GM21576 (cell line): ENCODE measurements at regions not wholly inside any gene's neighbourhood (a gene's known extent, or its start where the extent isn't known, plus 50 kb on each side); places are given as distances from the start of the nearest gene placed in this dataset.
"Not testable (repeated sequence)": the region's sequence is repeated elsewhere in the genome, so short reads cannot be mapped to it uniquely, and the experiment has no call there.

Experiments
- ATAC-seq: cut with Tn5 transposase; IDR thresholded peaks from one replicate; pipeline ENCODE4 v1.9.1; 2021; ENCODE audit warnings: mild to moderate bottlenecking, moderate library complexity; ENCODE audit not compliant: unreplicated experiment

DNA sequence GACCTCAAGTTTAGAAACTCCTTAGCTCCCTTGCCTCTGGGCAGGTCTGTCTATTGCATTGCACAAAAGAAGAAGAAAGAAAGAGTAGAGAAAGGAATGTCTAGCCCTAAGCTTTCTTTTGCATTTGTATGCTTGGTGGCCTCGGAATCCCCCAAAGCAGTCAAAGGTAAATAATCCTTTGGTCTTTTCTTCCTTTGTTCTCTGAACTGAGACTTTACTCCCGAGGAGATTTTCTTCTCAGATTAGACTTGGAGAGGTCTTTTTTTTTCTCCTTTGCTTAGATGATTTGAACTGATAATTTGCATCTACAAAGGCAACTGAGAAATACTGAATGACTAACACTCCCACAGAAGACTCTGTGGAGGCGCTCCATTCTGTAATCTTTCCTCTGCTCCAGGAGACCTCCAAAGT lies 93.2 kb downstream of the AKR1D1 start:
- no peak for ATAC-seq

- no peak for ATAC-seq
These were observed 94.0 kb downstream of the AKR1D1 start for GRCh38 chr7:138170298-138170697.

DNA sequence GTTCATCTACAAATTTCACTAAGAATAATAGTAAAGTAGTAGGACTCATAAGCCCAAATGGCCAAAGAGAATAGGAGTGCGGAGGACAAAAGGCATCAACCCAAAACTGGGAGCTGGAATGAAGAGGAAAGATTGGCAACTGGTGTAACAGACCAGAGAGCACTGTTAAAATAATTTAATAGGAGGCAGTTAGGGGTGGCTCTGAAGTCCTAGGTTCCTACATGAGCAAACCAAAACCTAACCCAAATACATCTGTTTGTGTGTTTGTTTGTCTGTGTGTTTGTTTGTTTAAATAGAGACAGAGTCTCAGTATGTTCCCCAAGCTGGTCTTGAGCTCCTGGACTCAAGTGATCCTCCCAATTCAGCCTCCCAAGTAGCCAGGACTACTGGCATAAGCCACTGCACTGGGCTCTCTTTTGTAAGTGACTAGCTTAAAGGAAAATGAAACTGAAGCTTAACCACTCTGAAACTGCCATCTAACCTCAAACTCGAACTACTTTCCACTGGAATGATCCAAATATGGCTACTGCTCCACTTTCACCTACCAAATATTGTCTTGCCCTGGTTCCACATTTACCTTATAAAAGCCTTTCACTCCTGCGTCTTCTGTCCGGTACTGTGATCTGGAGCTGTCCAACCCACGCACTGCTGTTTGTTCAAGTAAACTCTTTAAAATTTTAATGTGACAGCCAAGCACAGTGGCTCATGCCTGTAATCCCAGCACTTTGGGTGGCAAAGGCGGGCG lies 94.9 kb downstream of the AKR1D1 start:
- peak; percentile 97 for ATAC-seq

DNA sequence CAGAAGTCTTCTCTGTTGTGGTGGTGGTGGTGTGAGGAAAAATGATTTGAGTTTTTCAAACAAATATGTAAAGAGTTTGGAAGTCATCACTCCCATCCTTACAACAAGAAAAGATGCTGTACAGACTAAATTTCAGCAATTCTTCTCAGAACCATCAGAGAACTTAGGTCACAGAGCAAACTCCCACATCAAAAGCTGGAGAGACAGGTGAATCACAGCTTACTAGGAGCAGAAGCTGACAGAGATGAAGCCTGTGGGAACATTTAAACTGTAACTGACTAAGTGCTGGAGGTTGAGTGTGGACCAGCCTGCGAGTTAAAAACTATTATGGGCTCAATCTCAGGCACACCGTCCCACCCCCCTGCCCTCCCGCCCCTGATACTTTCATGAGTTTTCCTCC lies 97.3 kb downstream of the AKR1D1 start:
- no peak for ATAC-seq

DNA sequence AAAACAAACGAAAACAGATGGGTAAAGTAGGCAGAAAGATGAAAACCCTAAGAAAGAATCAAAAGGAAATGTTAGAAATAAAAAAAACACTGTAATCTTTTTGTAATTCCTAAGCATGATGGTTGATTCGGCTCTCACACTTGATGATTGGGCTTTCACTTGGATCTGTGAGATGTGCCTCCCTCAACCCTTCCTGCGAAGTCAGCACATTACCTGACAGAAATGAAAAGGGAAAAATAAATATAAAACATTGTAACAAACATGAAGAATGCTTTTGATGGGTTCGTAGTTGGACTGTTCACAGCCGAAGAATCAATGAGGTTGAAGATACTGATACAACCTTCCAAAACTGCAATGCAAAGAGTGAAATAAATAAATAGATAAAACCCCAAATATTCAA lies 99.8 kb downstream of the AKR1D1 start:
- ATAC-seq = no peak

- ATAC-seq = no peak
These were observed 107.9 kb downstream of the AKR1D1 start for GRCh38 chr7:138184191-138184590.

DNA sequence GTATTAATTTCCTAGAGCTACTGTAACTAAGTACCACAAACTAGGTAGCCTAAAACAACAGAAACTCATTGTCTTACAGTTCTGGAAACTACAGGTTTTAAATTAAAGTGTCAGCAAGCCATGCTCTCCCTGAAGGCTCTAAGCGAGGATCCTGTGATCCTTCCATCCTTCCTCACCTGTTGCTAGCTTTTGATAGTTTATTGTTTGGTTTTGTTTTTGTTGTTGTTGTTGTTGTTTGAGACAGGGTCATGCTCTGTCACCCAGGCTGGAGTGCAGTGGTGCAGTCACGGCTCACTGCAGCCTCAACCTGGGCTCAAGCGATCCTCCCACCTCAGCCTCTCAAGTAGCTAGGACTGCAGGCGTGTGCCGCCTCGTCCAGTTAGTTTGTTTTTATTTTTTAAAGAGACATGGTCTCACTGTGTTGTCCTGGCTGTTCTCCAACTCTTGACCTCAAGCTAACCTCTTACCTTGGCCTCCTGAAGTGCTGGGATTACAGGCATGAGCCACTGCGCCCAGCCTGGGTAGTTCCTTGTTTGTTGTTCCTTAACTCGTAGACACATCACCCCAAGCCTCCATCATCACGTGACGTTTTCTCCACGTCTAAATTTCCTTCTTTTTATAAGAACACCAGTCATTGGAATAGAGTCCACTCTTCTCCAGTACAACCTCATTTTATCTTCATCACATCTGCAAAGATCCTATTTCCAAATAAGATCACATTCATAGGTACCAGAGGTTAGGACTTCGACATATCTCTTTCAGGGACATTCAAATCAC lies 109.1 kb downstream of the AKR1D1 start:
- no peak for ATAC-seq

GRCh38 chr7:138186951-138187351 lies 110.7 kb downstream of the AKR1D1 start:
- no peak for ATAC-seq

DNA sequence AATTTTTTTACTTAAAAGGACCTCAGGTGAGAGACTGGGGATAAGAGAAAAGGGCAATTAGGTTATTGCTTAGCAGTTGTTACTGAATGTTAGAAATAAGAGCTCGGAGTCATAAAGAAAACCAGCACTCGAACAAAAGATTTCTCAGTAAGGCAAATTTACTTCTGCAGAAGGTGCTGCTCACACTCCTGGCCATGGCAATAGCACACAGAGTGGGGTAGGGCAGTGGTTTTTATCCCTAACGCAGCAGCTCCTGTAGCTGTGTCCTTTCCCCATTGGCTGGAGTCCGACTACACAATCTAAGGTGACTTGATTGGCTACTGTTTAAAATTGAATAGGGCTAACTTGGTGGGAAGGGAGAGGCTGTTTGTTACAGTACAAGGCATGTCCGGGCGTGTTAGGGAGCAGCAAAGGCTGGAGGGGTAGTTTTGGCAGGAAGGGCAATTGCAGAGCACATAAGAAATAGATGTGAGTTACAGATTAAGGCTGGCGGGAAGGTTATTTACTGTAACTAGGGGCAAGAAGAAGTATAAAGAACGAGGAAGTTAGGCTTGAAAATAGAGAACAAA lies 112.1 kb downstream of the AKR1D1 start:
- no peak for ATAC-seq

- ATAC-seq = no peak
These were observed 118.3 kb downstream of the AKR1D1 start for GRCh38 chr7:138194567-138194966.

DNA sequence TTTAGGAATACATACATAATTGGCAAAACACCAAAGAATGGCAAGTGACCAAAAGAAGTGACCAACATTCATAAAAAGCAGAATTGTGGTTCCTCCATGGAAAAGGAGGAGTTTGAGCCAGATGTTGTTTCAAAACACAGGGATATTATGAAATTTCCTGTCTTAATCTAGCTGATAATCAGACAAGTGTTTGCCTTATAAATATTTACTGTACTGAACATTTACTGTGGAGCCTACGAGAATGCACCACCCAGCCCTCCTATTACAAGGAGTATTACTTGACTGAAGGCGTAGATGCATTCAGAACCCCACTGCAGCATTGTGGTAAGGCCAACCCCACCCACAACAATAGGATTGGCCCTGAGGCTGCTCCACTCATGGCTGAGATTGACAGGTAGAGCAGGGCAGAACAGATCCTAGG lies 118.9 kb downstream of the AKR1D1 start:
- ATAC-seq = no peak

DNA sequence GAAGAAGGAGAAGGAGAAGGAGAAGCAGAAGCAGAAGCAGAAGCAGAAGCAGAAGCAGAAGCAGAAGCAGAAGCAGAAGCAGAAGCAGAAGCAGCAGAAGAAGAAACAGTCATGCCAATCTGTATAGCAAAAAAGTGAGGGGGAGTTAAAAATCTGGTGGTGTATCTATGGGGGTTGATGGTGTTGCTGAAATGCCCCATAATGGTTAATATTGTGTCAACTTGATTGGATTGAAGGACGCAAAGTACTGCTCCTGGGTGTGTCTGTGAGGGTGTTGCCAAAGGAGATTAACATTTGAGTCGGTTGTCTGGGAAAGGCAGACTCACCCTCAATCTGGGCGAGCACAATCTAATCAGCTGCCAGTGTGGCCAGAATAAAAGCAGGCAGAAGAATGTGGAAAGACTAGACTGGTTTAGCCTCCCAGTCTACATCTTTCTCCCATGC lies 120.3 kb downstream of the AKR1D1 start:
- not testable (repeated sequence) for ATAC-seq

- no peak for ATAC-seq
These were observed 121.0 kb downstream of the AKR1D1 start for GRCh38 chr7:138196971-138197896.

GRCh38 chr7:138204285-138204981 lies 128.2 kb downstream of the AKR1D1 start:
- no peak for ATAC-seq

DNA sequence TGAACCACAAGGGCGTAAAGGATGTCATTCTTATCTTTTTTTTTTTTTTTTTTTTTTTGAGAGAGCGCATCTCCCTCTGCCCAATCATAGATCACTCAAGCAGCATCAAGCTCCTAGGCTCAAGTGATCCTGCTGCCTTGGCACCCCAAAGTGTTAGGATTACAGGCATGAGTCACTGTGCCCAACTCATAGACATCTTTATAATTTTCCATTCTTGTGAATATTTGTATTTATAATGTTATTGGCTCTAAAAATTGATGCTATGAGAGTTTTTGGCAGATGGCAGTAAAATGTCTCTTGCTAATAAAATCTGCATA lies 128.7 kb downstream of the AKR1D1 start:
- ATAC-seq = no peak

DNA sequence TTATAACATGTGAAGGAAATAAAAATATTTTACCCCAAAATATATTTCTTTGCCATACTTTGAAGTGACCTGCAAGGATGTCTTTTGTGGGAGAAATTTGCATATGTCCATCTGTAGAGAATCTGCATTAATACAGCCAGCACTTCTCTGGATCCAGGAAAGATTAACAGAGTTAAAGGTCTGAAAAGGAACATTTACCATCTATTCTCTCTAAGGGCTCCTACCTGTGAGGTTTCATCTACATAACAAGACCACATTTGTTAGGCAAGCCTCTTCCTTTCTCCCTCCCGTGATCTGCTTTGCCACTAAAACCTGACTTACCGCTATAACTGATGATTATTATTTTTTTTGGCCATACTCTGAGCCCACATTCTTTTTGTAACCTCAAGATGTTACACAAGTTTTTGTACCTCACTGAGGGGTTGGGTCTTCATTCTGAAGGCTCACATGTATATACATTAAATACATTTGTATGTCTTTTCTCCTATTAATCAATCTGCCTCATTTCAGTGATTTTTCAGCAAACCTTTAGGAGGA lies 129.4 kb downstream of the AKR1D1 start:
- ATAC-seq = no peak

DNA sequence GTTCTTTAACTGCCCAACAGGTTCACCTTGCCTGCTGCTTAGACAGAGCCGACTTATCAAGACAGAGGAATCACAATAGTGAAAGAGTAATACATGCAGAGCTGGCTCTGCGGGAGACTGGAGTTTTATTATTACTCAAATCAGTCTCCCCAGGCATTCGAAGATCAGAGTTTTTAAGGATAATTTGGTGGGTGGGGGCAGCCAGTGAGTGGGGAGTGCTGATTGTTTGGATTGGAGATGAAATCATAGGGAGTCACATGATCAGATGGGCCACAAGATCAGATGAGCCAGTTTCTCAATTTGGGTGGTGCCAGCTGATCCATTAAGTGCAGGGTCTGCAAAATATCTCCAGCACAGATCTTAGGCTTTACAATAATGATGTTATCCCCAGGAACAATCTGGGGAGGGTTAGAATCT lies 131.3 kb downstream of the AKR1D1 start:
- ATAC-seq = no peak

DNA sequence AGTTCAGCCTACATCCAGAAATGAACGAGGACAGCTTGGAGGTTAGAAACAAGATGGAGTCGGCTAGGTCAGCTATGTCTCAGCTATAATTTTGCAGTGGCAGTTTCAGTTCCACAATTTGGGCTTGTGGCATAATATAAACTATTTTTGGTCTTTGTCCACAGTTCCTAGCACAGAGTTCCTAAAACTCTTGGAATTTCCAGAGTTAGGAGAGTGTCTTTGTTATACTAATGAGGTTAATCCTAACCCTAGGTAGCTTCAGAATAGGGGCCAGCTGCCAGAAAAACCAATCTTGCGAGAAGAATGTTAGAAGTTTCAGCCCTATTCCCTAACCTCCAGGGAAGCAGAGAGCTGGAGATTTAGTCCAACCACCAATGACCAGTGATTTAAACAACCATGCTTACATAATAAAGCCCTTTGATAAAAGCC lies 131.9 kb downstream of the AKR1D1 start:
- ATAC-seq = no peak

DNA sequence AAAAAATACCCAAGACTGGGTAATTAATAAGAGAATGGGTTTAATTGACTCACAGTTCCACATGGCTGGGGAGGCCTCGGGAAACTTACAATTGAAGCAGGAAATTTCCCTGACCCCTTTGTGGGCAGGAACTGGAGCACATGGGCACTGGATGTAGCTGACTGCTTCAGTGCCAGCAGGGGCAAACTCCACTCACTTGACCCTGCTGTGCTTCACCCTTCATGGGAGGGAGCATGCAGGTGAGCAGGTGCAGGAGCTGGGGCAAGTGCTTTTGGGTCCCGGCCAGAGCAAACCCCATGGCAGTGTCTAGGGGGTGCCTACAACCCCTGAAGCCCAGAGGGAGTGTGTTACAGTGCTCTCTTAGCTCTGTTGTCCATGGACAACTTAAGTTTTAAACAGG lies 132.6 kb downstream of the AKR1D1 start:
- ATAC-seq = no peak

- no peak for ATAC-seq
These were observed 136.1 kb downstream of the AKR1D1 start for GRCh38 chr7:138212314-138212713.
